Fibroblast of lung (primary cell): ENCODE measurements at regions not wholly inside any gene's neighbourhood (a gene's known extent, or its start where the extent isn't known, plus 50 kb on each side); places are given as distances from the start of the nearest gene placed in this dataset.

Experiments
- DNase-seq, 2 donors: peaks; one replicate each; pipeline versions ENCODE4 v3.0.0 to v3.0.0-alpha.2; 2010; ENCODE audit warnings: low read depth in 2 of 2
- H2AFZ ChIP-seq: 2 replicates; pipeline ENCODE4 v1.5.1; 2012; ENCODE audit warnings: low read length, control low read depth, inconsistent platforms
- H3K27ac ChIP-seq: 2 replicates; pipeline ENCODE4 v1.5.1; 2011; ENCODE audit warnings: low read length, control low read depth; ENCODE audit not compliant: insufficient read depth
- H3K27me3 ChIP-seq: 2 replicates; pipeline ENCODE4 v1.5.1; 2011; ENCODE audit warnings: mild to moderate bottlenecking, low read length; ENCODE audit not compliant: control insufficient read depth, insufficient read depth
- H3K36me3 ChIP-seq: 2 replicates; pipeline ENCODE4 v1.5.1; 2011; ENCODE audit warnings: low read length; ENCODE audit not compliant: control insufficient read depth, insufficient read depth
- H3K4me1 ChIP-seq: 2 replicates; pipeline ENCODE4 v1.5.1; 2011; ENCODE audit warnings: low read length; ENCODE audit not compliant: control insufficient read depth, insufficient read depth; ENCODE audit errors: extremely low read depth
- H3K4me2 ChIP-seq: 2 replicates; pipeline ENCODE4 v1.5.1; 2011; ENCODE audit warnings: low read length, control low read depth; ENCODE audit not compliant: insufficient read depth; ENCODE audit errors: extremely low read depth
- H3K4me3 ChIP-seq, 4 experiments: fragments of 200-600 bp in 1 of 4; sonication (generic) in 1 of 4; replicated peaks in 1 of 4; 2 replicates each; pipeline ENCODE4 v1.5.1; 2011 to 2016; ENCODE audit warnings: low read length in 4 of 4, low read depth in 3 of 4, mild to moderate bottlenecking in 3 of 4, control low read depth in 2 of 4, inconsistent platforms in 1 of 4, mixed read lengths in 1 of 4; ENCODE audit not compliant: insufficient read depth in 1 of 4; ENCODE audit errors: control extremely low read depth in 1 of 4
- H3K79me2 ChIP-seq: 2 replicates; pipeline ENCODE4 v1.5.1; 2012; ENCODE audit warnings: mild to moderate bottlenecking, low read length, inconsistent platforms; ENCODE audit not compliant: control insufficient read depth, insufficient read depth
- H3K9ac ChIP-seq: 2 replicates; pipeline ENCODE4 v1.5.1; 2011; ENCODE audit warnings: mild to moderate bottlenecking, low read length, control low read depth; ENCODE audit not compliant: insufficient read depth
- H3K9me3 ChIP-seq: 2 replicates; pipeline ENCODE4 v1.5.1; 2012; ENCODE audit warnings: low read depth, low read length; ENCODE audit not compliant: control insufficient read depth, insufficient read depth
- H4K20me1 ChIP-seq: 2 replicates; pipeline ENCODE4 v1.5.1; 2011; ENCODE audit warnings: low read length; ENCODE audit not compliant: control insufficient read depth, insufficient read depth; ENCODE audit errors: extremely low read depth
- EZH2 ChIP-seq: IDR thresholded peaks from 2 replicates; pipeline ENCODE4 v1.5.1; 2012; ENCODE audit warnings: low read length, control low read depth, mild to moderate bottlenecking; ENCODE audit errors: missing control alignments
- TF ChIP-seq, protein P1 (sequence below), 2 donors: IDR thresholded peaks in 1 of 2; conservative IDR thresholded peaks in 1 of 2; 1 replicate in 1 of 2; 2 replicates in 1 of 2; pipeline ENCODE4 v1.5.1; 2011 to 2012; ENCODE audit warnings: low read length in 2 of 2, control low read depth in 1 of 2, inconsistent platforms in 1 of 2, low read depth in 1 of 2, mild to moderate bottlenecking in 1 of 2

GRCh38 chr12:24069532-24070395 lies 120.3 kb upstream of the SOX5 start:
- no peak overlapping the region for H3K4me2 ChIP-seq
- no peak overlapping the region for H3K27ac ChIP-seq
- H3K9me3 ChIP-seq: no peaks in the 10 kb centered on the region
- H3K4me1 ChIP-seq: peaks cover 3% of the 10 kb centered on the region
- H3K36me3 ChIP-seq: no peaks in the 10 kb centered on the region
- H3K4me3 ChIP-seq: no peak overlapping the region
- no peak for TF ChIP-seq EZH2
- TF ChIP-seq, protein P1, sequence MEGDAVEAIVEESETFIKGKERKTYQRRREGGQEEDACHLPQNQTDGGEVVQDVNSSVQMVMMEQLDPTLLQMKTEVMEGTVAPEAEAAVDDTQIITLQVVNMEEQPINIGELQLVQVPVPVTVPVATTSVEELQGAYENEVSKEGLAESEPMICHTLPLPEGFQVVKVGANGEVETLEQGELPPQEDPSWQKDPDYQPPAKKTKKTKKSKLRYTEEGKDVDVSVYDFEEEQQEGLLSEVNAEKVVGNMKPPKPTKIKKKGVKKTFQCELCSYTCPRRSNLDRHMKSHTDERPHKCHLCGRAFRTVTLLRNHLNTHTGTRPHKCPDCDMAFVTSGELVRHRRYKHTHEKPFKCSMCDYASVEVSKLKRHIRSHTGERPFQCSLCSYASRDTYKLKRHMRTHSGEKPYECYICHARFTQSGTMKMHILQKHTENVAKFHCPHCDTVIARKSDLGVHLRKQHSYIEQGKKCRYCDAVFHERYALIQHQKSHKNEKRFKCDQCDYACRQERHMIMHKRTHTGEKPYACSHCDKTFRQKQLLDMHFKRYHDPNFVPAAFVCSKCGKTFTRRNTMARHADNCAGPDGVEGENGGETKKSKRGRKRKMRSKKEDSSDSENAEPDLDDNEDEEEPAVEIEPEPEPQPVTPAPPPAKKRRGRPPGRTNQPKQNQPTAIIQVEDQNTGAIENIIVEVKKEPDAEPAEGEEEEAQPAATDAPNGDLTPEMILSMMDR (conservative IDR thresholded peaks at IDR 0.05 in 1 of 2, IDR thresholded peaks at IDR 0.05 in 1 of 2; ENCODE audit: low read depth in 1 of 2, low read length in 2 of 2): no peak
- DNase-seq: peak; percentile 39 to 67
- H3K27me3 ChIP-seq: no peaks in the 10 kb centered on the region
- H3K9ac ChIP-seq: no peak overlapping the region
- no peaks in the 10 kb centered on the region for H3K79me2 ChIP-seq
- no peak overlapping the region for H2AFZ ChIP-seq
- no peaks in the 10 kb centered on the region for H4K20me1 ChIP-seq

DNA sequence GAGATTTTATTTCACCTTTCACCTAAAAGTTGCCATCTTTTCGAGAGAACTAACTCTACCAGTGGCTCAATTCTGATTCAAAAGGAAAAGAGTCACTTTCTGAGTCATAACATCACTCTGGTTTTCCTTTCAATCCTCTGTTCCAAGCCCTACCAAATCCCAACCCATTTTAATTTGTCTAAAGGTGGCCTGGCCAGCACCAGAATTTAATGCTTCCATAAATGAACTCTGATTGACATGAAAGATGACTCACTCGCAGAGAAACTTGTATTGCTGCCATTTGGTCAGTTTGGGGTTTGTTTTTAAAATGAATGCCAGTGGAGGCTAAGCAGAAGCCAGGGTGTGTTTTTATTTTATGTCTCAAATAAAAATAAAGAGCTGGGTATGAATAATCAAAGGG lies 117.4 kb upstream of the SOX5 start:
- H3K36me3 ChIP-seq: no peaks in the 10 kb centered on the region
- no peaks in the 10 kb centered on the region for H3K9me3 ChIP-seq
- no peak overlapping the region for H3K27ac ChIP-seq
- H3K27me3 ChIP-seq: no peaks in the 10 kb centered on the region
- TF ChIP-seq, protein P1 (conservative IDR thresholded peaks at IDR 0.05 in 1 of 2, IDR thresholded peaks at IDR 0.05 in 1 of 2; ENCODE audit: low read depth in 1 of 2, low read length in 2 of 2): no peak
- no peak for TF ChIP-seq EZH2
- H3K4me1 ChIP-seq: peaks cover 3% of the 10 kb centered on the region
- DNase-seq: peak; percentile 89 to 91
- no peaks in the 10 kb centered on the region for H4K20me1 ChIP-seq
- H3K4me3 ChIP-seq: no peak overlapping the region
- no peak overlapping the region for H2AFZ ChIP-seq
- H3K79me2 ChIP-seq: no peaks in the 10 kb centered on the region
- H3K9ac ChIP-seq: no peak overlapping the region
- no peak overlapping the region for H3K4me2 ChIP-seq

- no peak overlapping the region for H3K9ac ChIP-seq
- no peak overlapping the region for H2AFZ ChIP-seq
- no peaks in the 10 kb centered on the region for H3K79me2 ChIP-seq
- H3K4me1 ChIP-seq: peaks cover 3% of the 10 kb centered on the region
- H4K20me1 ChIP-seq: no peaks in the 10 kb centered on the region
- H3K36me3 ChIP-seq: no peaks in the 10 kb centered on the region
- no peak for DNase-seq
- no peak overlapping the region for H3K4me3 ChIP-seq
- H3K9me3 ChIP-seq: no peaks in the 10 kb centered on the region
- H3K27ac ChIP-seq: no peak overlapping the region
- H3K4me2 ChIP-seq: no peak overlapping the region
- no peak for TF ChIP-seq EZH2
- TF ChIP-seq, protein P1 (conservative IDR thresholded peaks at IDR 0.05 in 1 of 2, IDR thresholded peaks at IDR 0.05 in 1 of 2; ENCODE audit: low read depth in 1 of 2, low read length in 2 of 2): no peak
- no peaks in the 10 kb centered on the region for H3K27me3 ChIP-seq
Observed at GRCh38 chr12:24066097-24066496, 116.6 kb upstream of the SOX5 start.
